ENCODE measurements at regions not wholly inside any gene's neighbourhood (a gene's known extent, or its start where the extent isn't known, plus 50 kb on each side); places are given as distances from the start of the nearest gene placed in this dataset.

DNA sequence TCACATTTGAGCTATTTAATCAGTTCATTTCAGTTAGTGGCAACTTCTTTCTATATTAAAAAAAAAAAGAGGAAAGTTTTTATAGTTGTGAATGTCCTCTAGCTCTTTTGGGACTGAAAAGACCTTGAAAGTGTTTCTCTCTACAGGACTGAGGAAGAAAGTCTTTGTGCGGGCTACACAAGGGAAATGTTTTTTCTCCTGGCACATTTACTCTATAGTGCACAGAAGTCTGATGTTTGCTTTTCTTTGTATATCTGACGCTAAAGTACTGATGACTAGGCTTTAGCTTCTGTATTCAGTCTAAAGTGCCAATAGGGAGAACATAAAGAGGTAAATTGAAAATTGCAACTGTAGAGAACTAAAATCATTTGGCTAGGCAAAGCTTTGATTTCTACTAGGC is 737.4 kb upstream of the LUZP2 start:
- DNase-seq = no peak
- Histone ChIP-seq H4K20me1 (ENCODE audit: insufficient read depth) (no peaks in the 10 kb centered on the region), H3K9ac (no peak overlapping the region), H2AFZ (no peak overlapping the region), H3K9me2 (ENCODE audit: insufficient read depth) (no peaks in the 10 kb centered on the region), H3K27me3 (replicated peaks; ENCODE audit: insufficient read depth) (no peaks in the 10 kb centered on the region), H3K4me1 (ENCODE audit: insufficient read depth) (peaks cover 4% of the 10 kb centered on the region), H3K4me2 (ENCODE audit: unreplicated experiment) (no peak overlapping the region), H3F3A (ENCODE audit: insufficient read depth) (0 out of 2 replicates have a peak, but pooled peaks cover 10% of the 10 kb centered on the region), H3K9me3 (ENCODE audit: low read depth) (no peaks in the 10 kb centered on the region), H3K4me3 (no peak overlapping the region), H3K36me3 (ENCODE audit: low read depth) (no peaks in the 10 kb centered on the region), H3K79me2 (ENCODE audit: insufficient read depth) (no peaks in the 10 kb centered on the region), H3K27ac (no peak overlapping the region)
- TF ChIP-seq EZH2phosphoT487 (IDR thresholded peaks at IDR 0.05; ENCODE audit: insufficient read depth, low read depth) = no peak
- TF ChIP-seq EZH2 (IDR thresholded peaks at IDR 0.05; ENCODE audit: insufficient read depth, poor library complexity, severe bottlenecking) = no peak
- 75 to 77% methylated on average over 2 of the region's 2 CpGs for WGBS, 2 experiments (ENCODE audit: low coverage in 1 of 2, low lambda C conversion rate in 2 of 2, missing lambda C conversion rate in 2 of 2)
- in situ Hi-C loops (cut with MboI) = no loop called here

DNA sequence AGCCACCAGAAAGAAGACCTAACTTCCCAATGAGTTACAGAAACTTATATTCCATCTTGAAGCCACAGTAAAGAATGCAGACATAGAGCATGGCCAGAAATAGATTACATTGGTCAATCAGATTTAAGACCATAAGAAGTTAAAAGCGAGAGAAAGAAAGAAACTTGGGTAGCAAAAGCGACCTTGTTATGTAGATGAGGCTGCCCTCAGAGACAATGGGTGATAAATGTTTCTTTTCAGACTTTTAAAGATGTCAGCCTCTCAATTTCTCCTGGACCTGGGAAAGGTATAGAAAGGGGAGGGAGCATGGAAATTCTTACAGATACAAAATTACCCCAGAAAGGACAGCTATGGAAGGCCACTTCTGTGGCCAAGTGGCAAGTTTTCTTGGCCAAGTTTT is 732.6 kb upstream of the LUZP2 start:
- in situ Hi-C loops (cut with MboI) = no loop called here
- no peaks in the 10 kb centered on the region for H3K9me3 ChIP-seq (ENCODE audit: low read depth)
- H3K4me3 ChIP-seq = no peak overlapping the region
- 65 to 75% methylated on average over 2 of the region's 2 CpGs for WGBS, 2 experiments (ENCODE audit: low coverage in 1 of 2, low lambda C conversion rate in 2 of 2, missing lambda C conversion rate in 2 of 2)
- H3K9me2 ChIP-seq (ENCODE audit: insufficient read depth) = no peaks in the 10 kb centered on the region
- H3K4me2 ChIP-seq (ENCODE audit: unreplicated experiment) = no peak overlapping the region
- H3K36me3 ChIP-seq (ENCODE audit: low read depth) = no peaks in the 10 kb centered on the region
- no peaks in the 10 kb centered on the region for H4K20me1 ChIP-seq (ENCODE audit: insufficient read depth)
- H3K27ac ChIP-seq = no peak overlapping the region
- no peak for DNase-seq
- no peak overlapping the region for H2AFZ ChIP-seq
- H3K27me3 ChIP-seq (replicated peaks; ENCODE audit: insufficient read depth) = no peaks in the 10 kb centered on the region
- no peak for TF ChIP-seq EZH2phosphoT487 (IDR thresholded peaks at IDR 0.05; ENCODE audit: insufficient read depth, low read depth)
- no peak for TF ChIP-seq EZH2 (IDR thresholded peaks at IDR 0.05; ENCODE audit: insufficient read depth, poor library complexity, severe bottlenecking)
- 0 out of 2 replicates have a peak, but pooled peaks cover 8% of the 10 kb centered on the region for H3F3A ChIP-seq (ENCODE audit: insufficient read depth)
- H3K4me1 ChIP-seq (ENCODE audit: insufficient read depth) = peaks cover 15% of the 10 kb centered on the region
- H3K9ac ChIP-seq = no peak overlapping the region
- H3K79me2 ChIP-seq (ENCODE audit: insufficient read depth) = no peaks in the 10 kb centered on the region

- Histone ChIP-seq H3F3A (ENCODE audit: insufficient read depth) (0 out of 2 replicates have a peak, but pooled peaks cover 8% of the 10 kb centered on the region), H4K20me1 (ENCODE audit: insufficient read depth) (no peaks in the 10 kb centered on the region), H3K27ac (no peak overlapping the region), H3K9ac (no peak overlapping the region), H2AFZ (no peak overlapping the region), H3K4me2 (ENCODE audit: unreplicated experiment) (peak overlapping the region; percentile 10), H3K9me2 (ENCODE audit: insufficient read depth) (no peaks in the 10 kb centered on the region), H3K9me3 (ENCODE audit: low read depth) (no peaks in the 10 kb centered on the region), H3K4me3 (no peak overlapping the region), H3K79me2 (ENCODE audit: insufficient read depth) (no peaks in the 10 kb centered on the region), H3K27me3 (replicated peaks; ENCODE audit: insufficient read depth) (no peaks in the 10 kb centered on the region), H3K4me1 (ENCODE audit: insufficient read depth) (peaks cover 15% of the 10 kb centered on the region), H3K36me3 (ENCODE audit: low read depth) (no peaks in the 10 kb centered on the region)
- DNase-seq = peak; percentile 70
- 56 to 59% methylated on average over 2 of the region's 2 CpGs for WGBS, 2 experiments (ENCODE audit: low coverage in 1 of 2, low lambda C conversion rate in 2 of 2, missing lambda C conversion rate in 2 of 2)
- in situ Hi-C loops (cut with MboI) = no loop called here
- TF ChIP-seq EZH2 (IDR thresholded peaks at IDR 0.05; ENCODE audit: insufficient read depth, poor library complexity, severe bottlenecking) (no peak), EZH2phosphoT487 (IDR thresholded peaks at IDR 0.05; ENCODE audit: insufficient read depth, low read depth) (no peak)
Observed at GRCh38 chr11:23765682-23766252, 731.1 kb upstream of the LUZP2 start.

- Histone ChIP-seq H3K4me2 (ENCODE audit: unreplicated experiment) (no peak overlapping the region), H3K4me3 (no peak overlapping the region), H3K27ac (no peak overlapping the region), H3K9me3 (ENCODE audit: low read depth) (no peaks in the 10 kb centered on the region), H3K79me2 (ENCODE audit: insufficient read depth) (no peaks in the 10 kb centered on the region), H3K9me2 (ENCODE audit: insufficient read depth) (no peaks in the 10 kb centered on the region), H3K36me3 (ENCODE audit: low read depth) (no peaks in the 10 kb centered on the region), H2AFZ (no peak overlapping the region), H3K27me3 (replicated peaks; ENCODE audit: insufficient read depth) (no peaks in the 10 kb centered on the region), H3K9ac (no peak overlapping the region), H3F3A (ENCODE audit: insufficient read depth) (0 out of 2 replicates have a peak, but pooled peaks cover 8% of the 10 kb centered on the region), H4K20me1 (ENCODE audit: insufficient read depth) (no peaks in the 10 kb centered on the region), H3K4me1 (ENCODE audit: insufficient read depth) (peaks cover 15% of the 10 kb centered on the region)
- in situ Hi-C loops (cut with MboI) = no loop called here
- 30 to 35% methylated on average over 1 of the region's 1 CpG for WGBS, 2 experiments (ENCODE audit: low coverage in 1 of 2, low lambda C conversion rate in 2 of 2, missing lambda C conversion rate in 2 of 2)
- TF ChIP-seq EZH2 (IDR thresholded peaks at IDR 0.05; ENCODE audit: insufficient read depth, poor library complexity, severe bottlenecking) (no peak), EZH2phosphoT487 (IDR thresholded peaks at IDR 0.05; ENCODE audit: insufficient read depth, low read depth) (no peak)
- no peak for DNase-seq
Observed at GRCh38 chr11:23767576-23767975, 729.3 kb upstream of the LUZP2 start.

Measured in GM23248 (cell line).